Lung (tissue), 11 donors: ENCODE measurements at regions not wholly inside any gene's neighbourhood (a gene's known extent, or its start where the extent isn't known, plus 50 kb on each side); places are given as distances from the start of the nearest gene placed in this dataset.

Source experiments
- ATAC-seq: fragments of 200-7000 bp; cut with Tn5 transposase; one replicate; pipeline ENCODE4 v1.9.1; 2020; ENCODE audit warnings: moderate number of reproducible peaks; ENCODE audit not compliant: insufficient read depth, low FRiP score
- DNase-seq, 3 donors: peaks; one replicate each; pipeline ENCODE4 v3.0.0-alpha.2; 2013 to 2017
- H3K27ac ChIP-seq, 2 donors: one replicate each; pipeline ENCODE4 v1.5.1; 2013; ENCODE audit warnings: mild to moderate bottlenecking in 2 of 2, moderate library complexity in 2 of 2, control low read depth in 1 of 2, inconsistent platforms in 1 of 2, low read depth in 1 of 2, low read length in 1 of 2
- H3K27me3 ChIP-seq, 3 donors: one replicate each; pipeline ENCODE4 v1.5.1; 2013; ENCODE audit warnings: low read length in 2 of 3; ENCODE audit not compliant: control insufficient read depth in 3 of 3, insufficient read depth in 3 of 3
- H3K36me3 ChIP-seq, 4 donors: one replicate each; pipeline ENCODE4 v1.5.1; 2013; ENCODE audit warnings: low read length in 4 of 4, mild to moderate bottlenecking in 1 of 4, moderate library complexity in 1 of 4; ENCODE audit not compliant: control insufficient read depth in 4 of 4, insufficient read depth in 4 of 4
- H3K4me1 ChIP-seq, 5 donors: one replicate each; pipeline ENCODE4 v1.5.1; 2013; ENCODE audit warnings: low read length in 5 of 5, mild to moderate bottlenecking in 2 of 5, moderate library complexity in 1 of 5; ENCODE audit not compliant: control insufficient read depth in 5 of 5, insufficient read depth in 5 of 5
- H3K4me3 ChIP-seq: one replicate; pipeline ENCODE4 v1.5.1; 2013; ENCODE audit warnings: mild to moderate bottlenecking, control low read depth, moderate library complexity
- H3K9ac ChIP-seq, 2 donors: one replicate each; pipeline ENCODE4 v1.5.1; 2013; ENCODE audit warnings: low read length in 2 of 2, control low read depth in 1 of 2; ENCODE audit not compliant: insufficient read depth in 1 of 2
- H3K9me3 ChIP-seq, 4 donors: one replicate each; pipeline ENCODE4 v1.5.1; 2013; ENCODE audit warnings: low read length in 3 of 4, mild to moderate bottlenecking in 1 of 4, moderate library complexity in 1 of 4; ENCODE audit not compliant: control insufficient read depth in 4 of 4, insufficient read depth in 3 of 4
- WGBS, 2 donors: extraction: QIAGEN DNeasy Blood & Tissue Kit; methylation state at CpG; one replicate each; pipeline ENCODE4 v1.1.7; 2013; 5-methylcytosine and 5-hydroxymethylcytosine counted together
- TF ChIP-seq, protein P1 (sequence below): IDR thresholded peaks from 2 replicates; pipeline ENCODE4 v1.5.1; 2012; ENCODE audit warnings: mild to moderate bottlenecking; ENCODE audit errors: control extremely low read depth, extremely low read depth
- donor health status: control.
- donor health status: control.
- donor health status: Bipolar disorder and iron deficiency.
- donor health status: healthy.
- donor health status: DM: yes; HTN: yes; CAD: no.

DNA sequence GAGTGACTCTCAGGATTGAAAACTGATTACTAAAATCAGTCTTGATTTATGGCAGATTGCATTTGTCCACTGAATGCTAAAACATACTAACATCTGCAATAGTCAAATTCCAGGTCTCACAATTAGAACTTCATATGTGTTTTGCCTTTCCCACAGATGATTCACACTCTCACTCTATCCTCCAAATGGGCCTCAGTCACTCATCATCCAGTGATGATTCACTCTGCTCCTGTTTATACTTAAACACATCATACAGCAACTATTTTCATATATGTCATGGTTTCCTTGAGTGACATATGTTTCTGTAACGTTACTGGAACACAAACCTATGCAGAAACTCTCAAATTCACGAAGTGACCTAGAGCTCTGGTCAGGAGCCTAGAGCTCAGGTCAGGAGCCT is 512.9 kb downstream of the HINT1 start:
- Histone ChIP-seq H3K9ac (no peak overlapping the region), H3K4me3 (no peak overlapping the region), H3K9me3 (no peaks in the 10 kb centered on the region), H3K27me3 (no peaks in the 10 kb centered on the region), H3K36me3 (no peaks in the 10 kb centered on the region), H3K4me1 (no peaks in the 10 kb centered on the region), H3K27ac (no peak overlapping the region)
- DNase-seq (no peak), ATAC-seq (no peak)
- TF ChIP-seq, protein P1, sequence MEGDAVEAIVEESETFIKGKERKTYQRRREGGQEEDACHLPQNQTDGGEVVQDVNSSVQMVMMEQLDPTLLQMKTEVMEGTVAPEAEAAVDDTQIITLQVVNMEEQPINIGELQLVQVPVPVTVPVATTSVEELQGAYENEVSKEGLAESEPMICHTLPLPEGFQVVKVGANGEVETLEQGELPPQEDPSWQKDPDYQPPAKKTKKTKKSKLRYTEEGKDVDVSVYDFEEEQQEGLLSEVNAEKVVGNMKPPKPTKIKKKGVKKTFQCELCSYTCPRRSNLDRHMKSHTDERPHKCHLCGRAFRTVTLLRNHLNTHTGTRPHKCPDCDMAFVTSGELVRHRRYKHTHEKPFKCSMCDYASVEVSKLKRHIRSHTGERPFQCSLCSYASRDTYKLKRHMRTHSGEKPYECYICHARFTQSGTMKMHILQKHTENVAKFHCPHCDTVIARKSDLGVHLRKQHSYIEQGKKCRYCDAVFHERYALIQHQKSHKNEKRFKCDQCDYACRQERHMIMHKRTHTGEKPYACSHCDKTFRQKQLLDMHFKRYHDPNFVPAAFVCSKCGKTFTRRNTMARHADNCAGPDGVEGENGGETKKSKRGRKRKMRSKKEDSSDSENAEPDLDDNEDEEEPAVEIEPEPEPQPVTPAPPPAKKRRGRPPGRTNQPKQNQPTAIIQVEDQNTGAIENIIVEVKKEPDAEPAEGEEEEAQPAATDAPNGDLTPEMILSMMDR: no peak
- 76 to 85% methylated on average over 2 of the region's 2 CpGs for WGBS, 2 donors

DNA sequence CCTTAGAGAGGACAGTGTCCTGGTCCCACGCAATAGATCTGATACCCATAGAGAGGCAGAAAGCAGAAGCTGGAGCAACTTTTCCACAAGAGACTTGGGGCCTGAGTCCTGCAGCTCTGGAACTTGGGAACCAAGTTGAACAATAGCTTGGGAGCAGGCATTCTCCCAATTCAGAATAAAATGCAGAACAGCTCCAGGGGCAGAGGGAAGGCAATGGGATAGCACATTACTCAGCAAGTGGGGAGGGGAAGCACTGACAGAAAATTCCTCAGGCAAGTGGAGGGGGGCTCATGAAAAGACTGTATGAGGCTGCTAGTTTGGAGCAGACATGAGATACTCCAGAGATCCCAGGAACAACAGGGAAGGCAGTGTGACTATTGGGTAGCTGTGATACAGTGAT is 513.6 kb downstream of the HINT1 start:
- ATAC-seq: no peak
- Histone ChIP-seq H3K9ac (no peak overlapping the region), H3K36me3 (no peaks in the 10 kb centered on the region), H3K4me1 (no peaks in the 10 kb centered on the region), H3K4me3 (no peak overlapping the region), H3K27ac (no peak overlapping the region), H3K9me3 (no peaks in the 10 kb centered on the region), H3K27me3 (no peaks in the 10 kb centered on the region)
- TF ChIP-seq, protein P1: no peak
- WGBS, 2 donors: 39 to 87% methylated on average over 1 of the region's 1 CpG
- no peak for DNase-seq

- Histone ChIP-seq H3K4me3 (no peak overlapping the region), H3K4me1 (no peaks in the 10 kb centered on the region), H3K9me3 (peaks cover 0 to 15% (median 5%) of the 10 kb centered on the region in 4 donors), H3K9ac (no peak overlapping the region), H3K36me3 (no peaks in the 10 kb centered on the region), H3K27ac (no peak overlapping the region), H3K27me3 (no peaks in the 10 kb centered on the region)
- 89 to 91% methylated on average over 5 of the region's 5 CpGs for WGBS, 2 donors
- no peak for DNase-seq
- TF ChIP-seq, protein P1: no peak
- ATAC-seq: no peak
Observed at GRCh38 chr5:130643321-130643720, 521.7 kb downstream of the HINT1 start.

DNA sequence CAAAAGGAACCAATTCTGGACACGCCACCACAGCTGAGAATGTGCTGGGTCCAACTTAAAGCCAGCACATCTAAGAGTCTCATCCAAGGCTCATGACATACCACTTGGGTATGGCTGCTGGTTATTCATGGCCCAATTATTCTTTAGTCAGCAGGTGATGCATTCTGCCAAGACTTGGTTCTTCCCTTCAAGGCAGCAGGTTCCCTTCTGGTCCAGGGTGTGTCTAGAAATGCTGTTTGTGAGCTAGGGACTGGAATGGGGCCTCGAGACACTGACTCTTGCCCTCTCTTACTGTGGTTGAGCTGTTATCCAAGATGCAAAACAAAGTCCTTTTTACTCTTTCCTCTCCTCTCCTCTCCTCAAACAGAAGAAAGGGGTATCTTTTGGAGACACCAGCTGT is 522.6 kb downstream of the HINT1 start:
- TF ChIP-seq, protein P1: no peak
- no peak for DNase-seq
- Histone ChIP-seq H3K4me1 (no peaks in the 10 kb centered on the region), H3K27ac (no peak overlapping the region), H3K4me3 (no peak overlapping the region), H3K27me3 (no peaks in the 10 kb centered on the region), H3K36me3 (no peaks in the 10 kb centered on the region), H3K9me3 (peaks cover 0 to 15% (median 5%) of the 10 kb centered on the region in 4 donors), H3K9ac (no peak overlapping the region)
- no peak for ATAC-seq
- WGBS, 2 donors: 75 to 78% methylated on average over 2 of the region's 2 CpGs
